HG03439 (cell line): ENCODE measurements at regions not wholly inside any gene's neighbourhood (a gene's known extent, or its start where the extent isn't known, plus 50 kb on each side); places are given as distances from the start of the nearest gene placed in this dataset.
A peak's percentile ranks its signal among the peaks of the same experiment; 100 is the strongest.
"Not testable (repeated sequence)": the region's sequence is repeated elsewhere in the genome, so short reads cannot be mapped to it uniquely, and the experiment has no call there.

Source experiments
- ATAC-seq: cut with Tn5 transposase; IDR thresholded peaks from one replicate; pipeline ENCODE4 v1.9.1; 2021; ENCODE audit warnings: mild to moderate bottlenecking, moderate library complexity; ENCODE audit not compliant: unreplicated experiment

DNA sequence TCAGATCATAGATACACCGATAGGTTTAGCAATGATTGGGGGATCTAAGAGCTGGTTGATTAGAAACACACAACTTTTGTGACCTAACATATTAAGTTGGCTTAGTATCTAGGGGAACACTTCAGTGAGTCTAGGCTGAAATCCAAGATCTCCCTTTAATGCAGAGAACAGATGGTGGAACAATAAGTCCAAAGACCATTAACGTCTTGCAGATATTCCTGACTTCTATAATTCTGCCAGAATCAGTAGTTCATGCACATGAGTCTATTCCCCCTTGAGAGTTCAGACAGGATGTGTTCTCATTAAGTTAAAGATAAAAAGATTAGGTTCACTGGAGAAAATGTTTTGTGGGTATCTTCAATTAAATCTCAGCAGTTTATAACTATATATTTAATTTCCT is 506.5 kb downstream of the TSN start:
- no peak for ATAC-seq

- ATAC-seq: no peak
Measured at GRCh38 chr2:122263746-122264145, 508.3 kb downstream of the TSN start.

GRCh38 chr2:122266636-122267035 is 511.2 kb downstream of the TSN start:
- no peak for ATAC-seq

GRCh38 chr2:122267947-122268346 is 512.5 kb downstream of the TSN start:
- no peak for ATAC-seq

- no peak for ATAC-seq
Measured at GRCh38 chr2:122273785-122274419, 518.5 kb downstream of the TSN start.

DNA sequence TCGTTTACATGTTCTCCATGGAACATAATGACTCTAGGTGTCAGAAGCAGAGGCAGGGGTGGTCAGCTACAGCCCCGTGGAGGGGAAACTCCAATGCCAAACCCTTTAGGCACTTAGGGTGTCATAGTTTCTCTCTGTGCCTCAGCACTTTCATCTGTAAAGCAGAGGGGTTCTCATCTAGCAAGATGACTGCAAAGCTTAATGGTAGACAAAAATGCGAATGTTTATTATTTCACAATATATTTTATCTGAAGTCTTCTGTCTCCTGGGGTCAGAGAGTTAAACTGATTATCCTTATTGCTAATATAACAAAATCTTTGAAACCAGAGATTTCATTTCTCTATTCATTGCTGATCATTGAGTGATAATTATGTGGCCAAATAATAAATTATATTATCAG is 522.5 kb downstream of the TSN start:
- no peak for ATAC-seq

GRCh38 chr2:122300758-122301157 is 545.3 kb downstream of the TSN start:
- ATAC-seq: no peak

DNA sequence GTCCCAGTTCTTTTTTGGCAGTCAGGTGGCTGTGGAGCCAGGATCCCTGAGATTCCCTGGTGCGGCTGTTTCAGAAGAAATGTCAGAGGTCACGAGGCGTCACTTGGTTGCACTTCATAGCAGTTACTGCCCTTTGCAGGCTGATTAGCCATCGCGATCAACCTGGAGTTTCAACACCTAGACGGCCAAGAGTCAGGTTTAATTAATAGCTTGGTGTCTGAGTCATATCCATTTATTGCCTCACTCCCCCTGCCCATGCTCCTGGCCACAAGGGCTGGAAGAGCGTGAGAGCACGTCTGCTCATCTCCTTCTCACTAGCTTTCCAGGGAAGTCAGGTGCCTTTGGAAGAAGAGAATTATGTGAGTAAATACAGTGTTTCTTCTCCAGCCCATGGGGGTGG is 552.3 kb downstream of the TSN start:
- ATAC-seq: no peak

DNA sequence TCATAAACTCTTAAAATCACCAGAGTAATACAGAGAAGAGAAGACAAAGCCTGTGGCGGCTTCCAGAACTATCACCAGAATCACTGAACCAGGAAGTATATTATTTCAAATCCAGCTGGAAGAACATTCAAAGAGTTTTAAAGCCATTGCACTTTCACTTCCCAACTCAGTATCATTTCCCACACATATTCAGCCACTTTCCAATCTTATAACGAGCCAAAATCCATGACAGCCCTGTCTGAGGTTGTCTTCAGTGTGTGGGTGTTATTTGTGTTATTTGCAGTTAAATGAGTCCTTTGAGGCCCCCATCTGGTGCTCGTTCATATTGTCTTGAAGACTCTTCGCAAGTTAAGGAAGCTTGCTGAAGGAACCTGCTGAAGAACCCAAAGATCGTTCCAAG is 559.9 kb downstream of the TSN start:
- no peak for ATAC-seq

DNA sequence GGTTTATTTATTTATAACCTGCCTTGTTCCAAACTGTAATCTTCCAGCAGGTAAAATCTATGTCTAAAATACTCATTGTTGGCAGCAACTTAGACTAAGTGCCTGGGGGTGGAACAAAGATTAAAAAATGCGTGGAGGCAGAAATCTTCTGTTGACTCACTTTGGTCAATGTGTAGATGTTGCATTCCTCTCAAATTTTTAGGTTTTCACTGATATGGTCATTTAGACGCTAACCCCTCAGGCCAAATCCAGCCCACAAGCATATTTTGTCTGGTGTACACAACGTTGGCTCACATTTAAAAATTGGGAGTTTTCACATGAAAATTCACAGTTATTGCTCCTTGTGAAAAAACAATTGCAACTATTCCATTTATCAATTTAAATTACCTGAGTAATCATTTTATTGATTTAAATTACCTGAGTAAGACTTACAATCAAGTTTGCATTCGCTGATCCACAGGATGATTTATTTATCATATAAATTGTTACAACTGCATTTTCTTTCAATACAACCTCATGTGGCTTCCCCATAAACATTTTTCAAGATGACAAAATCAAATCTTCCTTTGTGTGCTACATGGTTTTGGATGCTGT is 564.2 kb downstream of the TSN start:
- ATAC-seq: no peak

DNA sequence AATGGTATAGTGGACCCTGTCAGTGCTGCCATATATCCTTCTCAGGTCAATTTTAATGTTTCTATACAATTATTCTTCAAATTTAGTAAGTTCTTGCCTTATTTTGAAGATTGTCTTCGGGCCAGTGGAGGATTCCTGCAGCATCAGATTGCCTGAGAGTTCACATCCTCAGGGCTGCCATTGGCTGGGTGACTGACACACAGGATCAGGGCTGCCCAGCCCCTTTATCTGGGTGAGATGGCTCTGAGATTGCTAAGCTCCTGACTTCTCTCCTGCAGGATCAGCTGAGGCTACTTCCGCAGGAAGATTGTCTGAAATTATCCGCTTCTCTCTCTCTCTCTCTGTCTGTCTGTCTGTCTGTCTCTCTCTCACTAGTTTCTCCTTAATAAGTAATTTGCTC is 567.4 kb downstream of the TSN start:
- ATAC-seq: no peak

DNA sequence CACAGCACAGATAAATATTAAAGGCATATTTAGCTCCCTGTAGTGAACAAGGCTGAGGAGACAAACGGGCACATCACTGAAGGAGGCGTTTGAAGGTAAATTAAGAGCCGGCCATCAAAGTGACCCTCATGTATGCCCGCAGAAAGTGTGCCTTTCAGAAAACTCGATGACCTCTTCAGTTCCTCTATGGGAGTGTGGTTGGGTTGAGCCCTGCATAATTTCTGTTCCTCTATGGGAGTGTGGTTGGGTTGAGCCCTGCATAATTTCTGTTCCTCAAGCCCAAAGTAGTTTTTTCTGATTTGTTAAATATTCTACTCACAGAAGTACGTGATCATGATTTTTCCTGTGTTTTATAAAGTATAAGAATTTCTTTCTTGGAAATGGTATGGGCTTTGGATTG is 568.5 kb downstream of the TSN start:
- no peak for ATAC-seq

DNA sequence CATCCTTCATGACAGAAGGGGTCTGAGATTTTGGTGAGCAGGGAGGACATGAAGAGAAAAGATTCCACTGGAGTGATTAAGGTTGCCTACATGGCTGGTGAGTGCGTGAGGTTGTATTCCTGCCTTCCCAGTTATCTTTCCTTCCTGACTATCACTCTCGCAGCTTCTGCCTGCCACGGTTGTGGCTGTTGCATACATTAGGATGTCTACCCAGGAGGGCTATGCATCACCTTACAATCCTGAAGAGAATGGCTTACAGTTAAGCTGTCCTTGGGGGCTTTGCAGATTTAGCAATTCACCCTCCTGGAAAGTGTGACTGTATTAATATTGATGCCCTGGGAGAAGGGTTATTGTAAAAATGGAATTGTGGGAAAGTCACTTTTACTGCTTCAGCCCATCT is 571.0 kb downstream of the TSN start:
- ATAC-seq: no peak

- no peak for ATAC-seq
Measured at GRCh38 chr2:122328816-122329215, 573.4 kb downstream of the TSN start.

DNA sequence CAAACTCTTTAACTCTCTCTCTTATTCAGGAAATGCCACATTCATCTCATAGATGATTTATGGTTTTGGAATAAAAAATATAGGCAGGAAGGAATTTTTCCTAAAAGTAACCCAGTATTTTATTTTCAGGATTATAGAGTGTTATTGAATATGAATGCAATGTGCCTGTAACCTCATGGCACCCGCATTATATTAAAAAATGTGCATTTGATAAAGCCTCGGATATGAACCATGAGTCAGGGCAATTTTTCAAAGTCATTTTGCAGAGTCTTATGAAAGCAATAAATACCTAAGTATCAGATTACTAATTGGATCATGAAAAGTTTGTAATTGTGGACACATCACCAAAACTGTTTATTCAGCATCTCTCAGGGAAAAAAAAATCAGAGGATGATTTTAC is 573.8 kb downstream of the TSN start:
- ATAC-seq: no peak

GRCh38 chr2:122333932-122334331 is 578.5 kb downstream of the TSN start:
- no peak for ATAC-seq

DNA sequence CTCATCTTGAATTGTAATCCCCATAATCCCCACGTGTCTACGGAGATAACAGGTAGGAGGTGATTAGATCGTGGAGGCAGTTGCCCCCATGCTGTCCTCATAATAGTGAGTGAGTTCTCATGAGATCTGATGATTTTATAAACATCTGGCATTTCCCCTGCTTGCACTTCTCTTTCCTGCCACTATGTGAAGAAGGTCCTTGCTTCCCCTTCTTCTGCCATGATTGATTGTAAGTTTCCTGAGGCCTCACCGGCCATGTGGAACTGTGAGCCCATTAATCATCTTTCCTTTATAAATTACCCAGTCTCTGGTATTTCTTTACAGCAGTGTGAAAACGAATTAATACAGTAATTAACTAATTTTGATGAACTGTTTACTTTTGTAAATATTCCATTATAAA is 582.5 kb downstream of the TSN start:
- no peak for ATAC-seq

DNA sequence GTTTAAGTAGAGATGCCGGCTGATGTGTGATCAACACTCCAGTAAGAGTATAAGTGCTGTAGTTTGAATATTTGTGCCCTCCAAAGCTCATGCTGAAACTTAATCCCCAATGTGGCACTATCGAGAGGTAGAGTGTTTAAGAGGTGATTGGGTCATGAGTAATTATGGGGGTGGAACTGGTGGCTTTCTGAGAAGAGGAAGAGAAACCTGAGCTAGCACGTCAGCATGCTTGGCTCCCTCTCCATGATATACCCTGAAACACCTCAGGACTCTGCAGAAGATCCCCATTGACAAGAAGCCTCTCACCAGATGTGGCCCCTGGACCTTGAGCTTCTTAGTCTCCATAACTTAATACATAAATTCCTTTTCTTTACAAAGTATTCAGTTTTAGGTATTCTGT is 584.8 kb downstream of the TSN start:
- ATAC-seq: peak; percentile 96

DNA sequence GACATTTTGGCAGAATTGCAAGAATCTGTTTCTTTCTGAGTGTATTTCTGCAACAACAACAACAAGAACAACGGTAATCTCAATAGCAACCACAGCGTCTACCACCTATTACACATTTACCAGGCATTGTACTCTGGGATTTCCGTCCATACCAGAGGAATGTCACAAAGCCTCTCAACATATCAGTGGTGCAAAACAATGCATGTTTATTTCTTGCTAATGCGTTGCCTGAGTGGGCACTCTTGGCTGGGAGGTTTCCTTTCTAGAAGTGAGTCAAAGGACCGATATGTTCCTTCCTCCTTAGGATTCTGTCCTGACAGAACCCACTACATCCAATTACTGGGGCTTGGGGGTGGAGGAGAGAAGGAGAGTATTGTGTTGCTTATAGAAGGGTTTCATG is 585.6 kb downstream of the TSN start:
- no peak for ATAC-seq

- ATAC-seq: not testable (repeated sequence)
Measured at GRCh38 chr2:122352151-122352550, 596.7 kb downstream of the TSN start.

DNA sequence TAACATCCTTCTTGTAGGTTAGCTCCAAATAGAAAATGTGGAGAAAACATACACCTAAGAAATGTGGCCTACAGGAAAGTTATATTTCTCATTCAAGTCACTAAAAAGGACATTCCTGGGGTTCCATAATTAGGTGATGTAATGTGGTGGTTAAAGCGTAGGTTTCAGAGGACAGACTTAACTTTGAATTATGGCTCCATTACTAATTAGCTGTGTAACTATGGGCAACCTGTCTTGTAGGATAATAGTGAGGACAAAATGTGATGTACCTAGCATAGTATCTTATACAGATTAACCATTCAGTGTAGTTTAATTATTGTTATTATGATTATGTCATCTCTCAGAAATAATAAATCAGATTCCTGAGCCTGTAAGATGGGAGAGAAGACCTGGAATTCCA is 602.5 kb downstream of the TSN start:
- ATAC-seq: no peak

DNA sequence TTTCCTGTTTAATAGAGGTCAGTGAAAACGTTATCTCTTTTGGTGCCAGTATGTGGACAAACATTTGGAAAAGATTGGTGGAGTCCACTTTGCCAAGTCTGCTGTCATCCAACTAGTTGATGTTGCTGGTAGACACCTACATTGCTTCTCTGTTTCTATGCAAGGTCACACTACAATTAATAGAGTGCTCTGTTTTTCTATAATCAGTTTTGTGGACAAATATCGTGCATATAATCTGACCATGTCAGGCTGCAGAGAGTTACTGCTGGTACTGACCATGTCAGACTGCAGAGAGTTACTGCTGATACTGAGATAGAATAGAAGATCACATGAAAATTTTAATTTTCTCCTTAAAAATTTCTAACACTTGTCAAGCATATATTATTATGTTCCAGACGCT is 603.3 kb downstream of the TSN start:
- no peak for ATAC-seq

DNA sequence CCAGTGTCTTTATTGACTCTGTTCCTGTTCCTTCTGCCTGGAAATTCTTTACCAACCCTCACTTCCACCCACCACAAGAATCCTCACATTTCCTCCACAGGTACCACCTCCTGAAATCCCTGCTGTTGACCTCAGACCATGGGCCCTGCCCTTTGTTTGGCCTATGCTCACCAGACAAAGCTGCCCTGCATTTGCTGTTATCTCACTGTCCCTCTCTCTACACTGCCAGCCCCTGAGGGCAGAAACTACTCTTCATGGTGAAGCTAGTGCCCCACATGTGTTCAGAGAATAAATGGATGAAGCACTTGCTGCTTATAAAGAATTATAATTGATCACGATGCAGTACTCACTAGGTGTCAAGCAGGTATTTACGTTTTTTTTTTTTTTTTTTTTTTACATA is 608.4 kb downstream of the TSN start:
- no peak for ATAC-seq
